ENCODE measurements at regions not wholly inside any gene's neighbourhood (a gene's known extent, or its start where the extent isn't known, plus 50 kb on each side); places are given as distances from the start of the nearest gene placed in this dataset.

- Histone ChIP-seq H2AFZ (ENCODE audit: low read length, unreplicated experiment) (no peak overlapping the region), H3K36me3 (ENCODE audit: insufficient read depth, low read length) (no peaks in the 10 kb centered on the region), H3K79me2 (ENCODE audit: control insufficient read depth, insufficient read depth, low read length, unreplicated experiment) (no peaks in the 10 kb centered on the region), H3K4me1 (ENCODE audit: control insufficient read depth, insufficient read depth, low read length, unreplicated experiment) (no peaks in the 10 kb centered on the region), H3K27ac (ENCODE audit: low read depth, low read length) (no peak overlapping the region), H3K27me3 (ENCODE audit: insufficient read depth, low read length) (peaks cover 13% of the 10 kb centered on the region; the same call in 1 of the 2 replicates), H3K4me3 (ENCODE audit: low read depth, low read length) (no peak overlapping the region)
Measured at GRCh38 chr15:68500363-68501258, 68.6 kb upstream of the ITGA11 start.

DNA sequence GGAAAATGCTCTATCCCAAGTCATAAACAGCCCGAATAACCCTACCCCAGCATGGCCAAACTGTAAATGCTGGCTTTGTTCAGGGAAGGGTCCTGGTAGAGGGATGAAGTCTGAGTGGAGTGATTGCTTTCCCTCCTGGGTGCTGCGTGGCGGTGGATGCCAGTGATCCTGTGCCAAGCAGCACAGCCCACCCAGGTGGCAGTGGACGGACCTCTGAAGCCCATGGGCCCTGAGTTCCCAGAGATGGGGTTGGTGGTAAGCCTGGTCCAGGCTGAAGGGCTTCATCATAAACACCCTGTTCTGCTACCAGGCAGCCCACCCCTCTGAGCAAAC lies 69.3 kb upstream of the ITGA11 start:
- H3K27ac ChIP-seq (ENCODE audit: low read depth, low read length), result no peak overlapping the region
- H3K79me2 ChIP-seq (ENCODE audit: control insufficient read depth, insufficient read depth, low read length, unreplicated experiment), result no peaks in the 10 kb centered on the region
- H2AFZ ChIP-seq (ENCODE audit: low read length, unreplicated experiment), result no peak overlapping the region
- no peak overlapping the region for H3K4me3 ChIP-seq (ENCODE audit: low read depth, low read length)
- no peaks in the 10 kb centered on the region for H3K36me3 ChIP-seq (ENCODE audit: insufficient read depth, low read length)
- no peaks in the 10 kb centered on the region for H3K4me1 ChIP-seq (ENCODE audit: control insufficient read depth, insufficient read depth, low read length, unreplicated experiment)
- peaks cover 7% of the 10 kb centered on the region; the same call in 1 of the 2 replicates for H3K27me3 ChIP-seq (ENCODE audit: insufficient read depth, low read length)

GRCh38 chr15:68501616-68502015 lies 69.7 kb upstream of the ITGA11 start:
- H3K27me3 ChIP-seq (ENCODE audit: insufficient read depth, low read length), result 0 out of 2 replicates have a peak, but pooled peaks cover 6% of the 10 kb centered on the region
- H3K27ac ChIP-seq (ENCODE audit: low read depth, low read length), result no peak overlapping the region
- H3K79me2 ChIP-seq (ENCODE audit: control insufficient read depth, insufficient read depth, low read length, unreplicated experiment), result no peaks in the 10 kb centered on the region
- H3K36me3 ChIP-seq (ENCODE audit: insufficient read depth, low read length), result no peaks in the 10 kb centered on the region
- no peaks in the 10 kb centered on the region for H3K4me1 ChIP-seq (ENCODE audit: control insufficient read depth, insufficient read depth, low read length, unreplicated experiment)
- H2AFZ ChIP-seq (ENCODE audit: low read length, unreplicated experiment), result no peak overlapping the region
- no peak overlapping the region for H3K4me3 ChIP-seq (ENCODE audit: low read depth, low read length)

- no peaks in the 10 kb centered on the region for H3K4me1 ChIP-seq (ENCODE audit: control insufficient read depth, insufficient read depth, low read length, unreplicated experiment)
- H3K27me3 ChIP-seq (ENCODE audit: insufficient read depth, low read length), result 0 out of 2 replicates have a peak, but pooled peaks cover 6% of the 10 kb centered on the region
- H3K36me3 ChIP-seq (ENCODE audit: insufficient read depth, low read length), result no peaks in the 10 kb centered on the region
- no peaks in the 10 kb centered on the region for H3K79me2 ChIP-seq (ENCODE audit: control insufficient read depth, insufficient read depth, low read length, unreplicated experiment)
- H2AFZ ChIP-seq (ENCODE audit: low read length, unreplicated experiment), result no peak overlapping the region
- no peak overlapping the region for H3K27ac ChIP-seq (ENCODE audit: low read depth, low read length)
- no peak overlapping the region for H3K4me3 ChIP-seq (ENCODE audit: low read depth, low read length)
Measured at GRCh38 chr15:68502398-68502901, 70.5 kb upstream of the ITGA11 start.

DNA sequence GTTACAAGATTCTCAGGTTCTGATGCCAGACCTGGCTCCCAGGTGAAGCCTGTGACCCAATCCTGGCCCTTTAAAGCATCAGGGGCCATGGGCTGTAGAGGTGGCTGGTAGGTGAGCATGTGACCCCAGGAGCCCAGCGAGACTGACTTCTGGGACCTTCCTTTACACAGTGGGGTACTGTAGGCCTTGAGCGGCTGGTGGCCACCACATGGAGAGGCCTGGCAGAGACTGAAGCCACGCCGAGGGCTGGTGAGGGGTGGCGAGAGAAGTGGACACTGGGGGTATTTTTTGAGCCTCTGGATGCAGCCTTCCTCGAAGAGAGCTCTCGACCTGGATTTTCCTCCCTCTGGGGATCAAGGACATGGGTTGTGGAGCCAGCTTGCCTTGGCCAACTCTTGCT lies 71.2 kb upstream of the ITGA11 start:
- H3K36me3 ChIP-seq (ENCODE audit: insufficient read depth, low read length), result no peaks in the 10 kb centered on the region
- H3K4me3 ChIP-seq (ENCODE audit: low read depth, low read length), result no peak overlapping the region
- no peak overlapping the region for H3K27ac ChIP-seq (ENCODE audit: low read depth, low read length)
- H3K79me2 ChIP-seq (ENCODE audit: control insufficient read depth, insufficient read depth, low read length, unreplicated experiment), result no peaks in the 10 kb centered on the region
- H3K27me3 ChIP-seq (ENCODE audit: insufficient read depth, low read length), result 0 out of 2 replicates have a peak, but pooled peaks cover 6% of the 10 kb centered on the region
- no peak overlapping the region for H2AFZ ChIP-seq (ENCODE audit: low read length, unreplicated experiment)
- H3K4me1 ChIP-seq (ENCODE audit: control insufficient read depth, insufficient read depth, low read length, unreplicated experiment), result no peaks in the 10 kb centered on the region

DNA sequence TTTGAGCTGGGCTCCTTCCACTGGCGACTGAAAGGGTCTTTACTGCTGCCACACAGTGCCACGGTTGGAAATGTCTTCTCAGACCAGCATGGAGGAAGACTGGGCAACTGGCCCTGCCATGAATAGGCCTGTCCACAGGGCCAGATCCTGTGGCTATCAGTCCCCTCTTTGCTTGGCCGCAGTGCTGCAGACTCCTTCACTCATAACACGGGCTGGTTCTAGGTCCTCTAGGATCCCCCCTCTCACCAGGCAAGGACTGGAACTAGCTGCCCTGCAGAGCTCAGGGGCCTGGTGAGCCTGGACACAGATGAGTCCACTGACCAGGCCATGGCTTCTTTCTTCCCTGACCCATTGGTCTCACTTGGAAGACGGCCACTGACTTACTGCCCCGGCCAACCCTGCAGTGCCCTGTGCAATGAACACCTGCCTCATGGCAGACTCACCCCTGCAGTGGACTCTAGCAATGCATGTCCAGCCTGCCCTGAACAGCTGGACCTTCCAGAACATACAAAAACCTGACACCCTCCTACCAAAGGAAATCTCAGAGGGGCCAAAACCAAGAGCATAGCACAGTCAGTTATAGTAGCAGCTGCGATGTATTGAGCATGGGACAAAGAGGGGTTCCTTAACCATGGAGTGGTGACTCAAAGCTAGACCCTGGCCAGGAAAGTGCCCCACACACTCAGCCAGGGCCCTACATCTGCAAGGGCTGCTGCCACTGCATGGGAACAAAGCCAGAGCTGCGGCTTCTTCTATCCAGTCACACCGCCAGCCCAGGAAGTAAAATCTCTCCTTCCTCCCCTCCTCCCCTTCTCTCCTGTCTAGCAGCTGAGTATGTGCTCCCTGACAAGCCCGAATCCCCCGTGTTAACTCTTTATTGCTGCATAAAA lies 72.1 kb upstream of the ITGA11 start:
- Histone ChIP-seq H2AFZ (ENCODE audit: low read length, unreplicated experiment) (no peak overlapping the region), H3K79me2 (ENCODE audit: control insufficient read depth, insufficient read depth, low read length, unreplicated experiment) (no peaks in the 10 kb centered on the region), H3K27ac (ENCODE audit: low read depth, low read length) (no peak overlapping the region), H3K4me3 (ENCODE audit: low read depth, low read length) (no peak overlapping the region), H3K27me3 (ENCODE audit: insufficient read depth, low read length) (0 out of 2 replicates have a peak, but pooled peaks cover 6% of the 10 kb centered on the region), H3K4me1 (ENCODE audit: control insufficient read depth, insufficient read depth, low read length, unreplicated experiment) (no peaks in the 10 kb centered on the region), H3K36me3 (ENCODE audit: insufficient read depth, low read length) (no peaks in the 10 kb centered on the region)

- Histone ChIP-seq H3K4me1 (ENCODE audit: control insufficient read depth, insufficient read depth, low read length, unreplicated experiment) (no peaks in the 10 kb centered on the region), H3K27me3 (ENCODE audit: insufficient read depth, low read length) (0 out of 2 replicates have a peak, but pooled peaks cover 6% of the 10 kb centered on the region), H3K36me3 (ENCODE audit: insufficient read depth, low read length) (no peaks in the 10 kb centered on the region), H3K79me2 (ENCODE audit: control insufficient read depth, insufficient read depth, low read length, unreplicated experiment) (no peaks in the 10 kb centered on the region), H3K27ac (ENCODE audit: low read depth, low read length) (no peak overlapping the region), H2AFZ (ENCODE audit: low read length, unreplicated experiment) (no peak overlapping the region), H3K4me3 (ENCODE audit: low read depth, low read length) (no peak overlapping the region)
Measured at GRCh38 chr15:68504681-68505170, 72.8 kb upstream of the ITGA11 start.

- Histone ChIP-seq H2AFZ (ENCODE audit: low read length, unreplicated experiment) (no peak overlapping the region), H3K27me3 (ENCODE audit: insufficient read depth, low read length) (0 out of 2 replicates have a peak, but pooled peaks cover 6% of the 10 kb centered on the region), H3K4me1 (ENCODE audit: control insufficient read depth, insufficient read depth, low read length, unreplicated experiment) (no peaks in the 10 kb centered on the region), H3K36me3 (ENCODE audit: insufficient read depth, low read length) (no peaks in the 10 kb centered on the region), H3K79me2 (ENCODE audit: control insufficient read depth, insufficient read depth, low read length, unreplicated experiment) (no peaks in the 10 kb centered on the region), H3K4me3 (ENCODE audit: low read depth, low read length) (no peak overlapping the region), H3K27ac (ENCODE audit: low read depth, low read length) (no peak overlapping the region)
Measured at GRCh38 chr15:68506071-68506470, 72.7 kb upstream of the CORO2B start.

GRCh38 chr15:68507447-68507846 lies 71.3 kb upstream of the CORO2B start:
- Histone ChIP-seq H3K4me1 (ENCODE audit: control insufficient read depth, insufficient read depth, low read length, unreplicated experiment) (no peaks in the 10 kb centered on the region), H3K27me3 (ENCODE audit: insufficient read depth, low read length) (0 out of 2 replicates have a peak, but pooled peaks cover 6% of the 10 kb centered on the region), H3K4me3 (ENCODE audit: low read depth, low read length) (no peak overlapping the region), H3K79me2 (ENCODE audit: control insufficient read depth, insufficient read depth, low read length, unreplicated experiment) (no peaks in the 10 kb centered on the region), H2AFZ (ENCODE audit: low read length, unreplicated experiment) (no peak overlapping the region), H3K36me3 (ENCODE audit: insufficient read depth, low read length) (no peaks in the 10 kb centered on the region), H3K27ac (ENCODE audit: low read depth, low read length) (no peak overlapping the region)

GRCh38 chr15:68508485-68509189 lies 70.2 kb upstream of the CORO2B start:
- no peak overlapping the region for H3K4me3 ChIP-seq (ENCODE audit: low read depth, low read length)
- no peak overlapping the region for H2AFZ ChIP-seq (ENCODE audit: low read length, unreplicated experiment)
- no peaks in the 10 kb centered on the region for H3K79me2 ChIP-seq (ENCODE audit: control insufficient read depth, insufficient read depth, low read length, unreplicated experiment)
- H3K4me1 ChIP-seq (ENCODE audit: control insufficient read depth, insufficient read depth, low read length, unreplicated experiment), result no peaks in the 10 kb centered on the region
- 0 out of 2 replicates have a peak, but pooled peaks cover 6% of the 10 kb centered on the region for H3K27me3 ChIP-seq (ENCODE audit: insufficient read depth, low read length)
- no peaks in the 10 kb centered on the region for H3K36me3 ChIP-seq (ENCODE audit: insufficient read depth, low read length)
- no peak overlapping the region for H3K27ac ChIP-seq (ENCODE audit: low read depth, low read length)

Data from ACC112 (cell line).